Kidney epithelial cell (primary cell): ENCODE measurements at regions not wholly inside any gene's neighbourhood (a gene's known extent, or its start where the extent isn't known, plus 50 kb on each side); places are given as distances from the start of the nearest gene placed in this dataset.

Experiments
- DNase-seq: peaks from one replicate; pipeline ENCODE4 v3.0.0-alpha.2; 2010; ENCODE audit warnings: low read depth
- H3K27me3 ChIP-seq: 2 replicates; pipeline ENCODE4 v1.6.0; 2011; ENCODE audit warnings: low read length; ENCODE audit not compliant: control insufficient read depth, insufficient read depth
- H3K36me3 ChIP-seq: 2 replicates; pipeline ENCODE4 v1.5.1; 2011; ENCODE audit warnings: low read length; ENCODE audit not compliant: control insufficient read depth, insufficient read depth
- H3K4me3 ChIP-seq: 2 replicates; pipeline ENCODE4 v1.5.1; 2011; ENCODE audit warnings: low read depth, mild to moderate bottlenecking, control low read depth, low read length
- CTCF ChIP-seq: IDR thresholded peaks from 2 replicates; pipeline ENCODE4 v1.5.1; 2011; ENCODE audit warnings: mild to moderate bottlenecking, moderate library complexity, low read length, control low read depth, inconsistent platforms; ENCODE audit not compliant: insufficient read depth, poor library complexity, severe bottlenecking

- no peak overlapping the region for H3K4me3 ChIP-seq
- TF ChIP-seq CTCF, result no peak
- no peaks in the 10 kb centered on the region for H3K27me3 ChIP-seq
- H3K36me3 ChIP-seq, result no peaks in the 10 kb centered on the region
- no peak for DNase-seq
Measured at GRCh38 chr20:21575981-21576740, 62.3 kb upstream of the NKX2-2 start.

DNA sequence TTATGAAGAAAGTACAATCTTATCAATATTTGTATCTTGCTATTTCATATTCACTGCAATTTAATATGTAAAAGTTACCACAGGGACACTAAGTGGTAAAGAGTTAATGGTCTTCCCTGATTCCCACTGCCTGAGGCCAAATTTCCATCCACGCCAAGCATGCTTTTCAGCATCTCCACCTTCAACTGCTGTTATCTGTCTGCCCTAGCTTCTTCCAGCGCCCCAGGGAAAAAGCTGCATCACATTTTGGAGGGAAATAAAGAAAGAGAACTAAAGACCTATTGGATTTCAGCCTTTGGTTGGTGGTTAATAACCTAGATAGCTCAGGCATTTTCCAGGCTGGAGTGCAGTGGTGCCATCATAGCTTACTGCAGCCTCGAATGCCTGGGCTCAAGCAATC lies 61.3 kb upstream of the NKX2-2 start:
- no peak overlapping the region for H3K4me3 ChIP-seq

GRCh38 chr20:21574443-21574842 lies 60.6 kb upstream of the NKX2-2 start:
- Histone ChIP-seq H3K27me3 (no peaks in the 10 kb centered on the region), H3K36me3 (no peaks in the 10 kb centered on the region), H3K4me3 (no peak overlapping the region)
- no peak for DNase-seq
- TF ChIP-seq CTCF, result no peak

More for the DNA sequence above, 61.3 kb upstream of the NKX2-2 start:
- DNase-seq, result no peak
- Histone ChIP-seq H3K27me3 (no peaks in the 10 kb centered on the region), H3K36me3 (no peaks in the 10 kb centered on the region)
- no peak for TF ChIP-seq CTCF

DNA sequence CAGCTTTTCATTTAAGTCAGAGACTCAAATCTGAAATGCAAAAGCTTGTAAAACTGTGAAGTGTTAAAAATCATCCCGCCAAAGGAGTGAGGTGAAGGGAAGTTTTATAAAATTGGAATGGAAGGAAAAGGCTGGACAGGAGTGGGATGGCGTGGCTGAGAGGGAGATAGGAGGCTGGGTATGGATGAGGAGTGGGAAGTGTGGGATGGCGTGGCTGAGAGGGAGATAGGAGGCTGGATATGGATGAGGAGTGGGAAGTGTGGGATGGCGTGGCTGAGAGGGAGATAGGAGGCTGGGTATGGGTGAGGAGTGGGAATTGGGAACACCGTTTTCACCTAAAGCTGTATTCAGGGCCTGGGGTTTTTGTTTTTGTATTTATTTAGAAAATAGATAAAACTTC lies 59.4 kb upstream of the NKX2-2 start:
- H3K27me3 ChIP-seq, result no peaks in the 10 kb centered on the region
- no peak for TF ChIP-seq CTCF
- no peak overlapping the region for H3K4me3 ChIP-seq
- no peak for DNase-seq
- no peaks in the 10 kb centered on the region for H3K36me3 ChIP-seq

GRCh38 chr20:21571841-21572690 lies 58.2 kb upstream of the NKX2-2 start:
- Histone ChIP-seq H3K27me3 (no peaks in the 10 kb centered on the region), H3K36me3 (no peaks in the 10 kb centered on the region), H3K4me3 (no peak overlapping the region)
- peak; percentile 90 for TF ChIP-seq CTCF
- no peak for DNase-seq
